WTC11 (cell line): ENCODE measurements at regions not wholly inside any gene's neighbourhood (a gene's known extent, or its start where the extent isn't known, plus 50 kb on each side); places are given as distances from the start of the nearest gene placed in this dataset.

Experiments
- ATAC-seq: fragments of 200-7000 bp; cut with Tn5 transposase; 2 replicates; pipeline ENCODE4 v1.10.0; 2021; ENCODE audit warnings: mild to moderate bottlenecking, moderate library complexity
- CTCF ChIA-PET: fragments of 300-600 bp; sonication (Branson Sonifier 250); formaldehyde crosslinking; loops from one replicate; lab custom pipeline; 2021; ENCODE audit warnings: antibody characterized with exemption; lab: Charles Lee
- POLR2A ChIA-PET: fragments of 350-600 bp; sonication (Branson Sonifier 250); formaldehyde crosslinking; loops from one replicate; lab custom pipeline; 2021; ENCODE audit warnings: antibody characterized with exemption; lab: Charles Lee
- DNase-seq: peaks from one replicate; pipeline ENCODE4 v3.0.0; 2021; ENCODE audit warnings: low spot score
- H3K27ac Mint-ChIP-seq: 2 replicates; pipeline ENCODE4 v1.8.0; 2021; ENCODE audit warnings: mixed read lengths
- H3K27me3 Mint-ChIP-seq: 2 replicates; pipeline ENCODE4 v1.8.0; 2021; ENCODE audit warnings: low read depth, mild to moderate bottlenecking, moderate library complexity, mixed read lengths
- H3K36me3 Mint-ChIP-seq: 2 replicates; pipeline ENCODE4 v1.8.0; 2021; ENCODE audit warnings: mixed read lengths
- H3K4me1 Mint-ChIP-seq: 2 replicates; pipeline ENCODE4 v1.8.0; 2022; ENCODE audit warnings: mixed read lengths
- H3K4me3 Mint-ChIP-seq: 2 replicates; pipeline ENCODE4 v1.8.0; 2021; ENCODE audit warnings: mild to moderate bottlenecking, moderate library complexity, mixed read lengths
- H3K9me3 Mint-ChIP-seq: 2 replicates; pipeline ENCODE4 v1.8.0; 2021; ENCODE audit warnings: mixed read lengths
- ATF6 ChIP-seq: sonication (generic); formaldehyde crosslinking; IDR thresholded peaks from 2 replicates; pipeline ENCODE4 v1.8.1; 2023; ENCODE audit warnings: mild to moderate bottlenecking, missing genetic modification reagents
- CBFB ChIP-seq: sonication (generic); formaldehyde crosslinking; IDR thresholded peaks from 2 replicates; pipeline ENCODE4 v1.8.1; 2022; ENCODE audit warnings: mild to moderate bottlenecking, low read depth, missing genetic modification reagents
- CTCF ChIP-seq: fragments of 200-600 bp; IDR thresholded peaks from 2 replicates; pipeline ENCODE4 v1.8.0; 2022; ENCODE audit warnings: antibody characterized with exemption
- ELF4 ChIP-seq: sonication (generic); formaldehyde crosslinking; IDR thresholded peaks from 2 replicates; pipeline ENCODE4 v1.8.1; 2022; ENCODE audit warnings: low read depth, mild to moderate bottlenecking, moderate library complexity, missing genetic modification reagents
- ERG ChIP-seq: fragments of 250-450 bp; sonication (Bioruptor Pico); IDR thresholded peaks from 2 replicates; pipeline ENCODE4 v1.8.0; 2021; ENCODE audit warnings: mild to moderate bottlenecking
- ETV6 ChIP-seq: sonication (generic); formaldehyde crosslinking; IDR thresholded peaks from 2 replicates; pipeline ENCODE4 v1.8.1; 2022; ENCODE audit warnings: mild to moderate bottlenecking, missing genetic modification reagents
- FOXJ3 ChIP-seq: sonication (generic); formaldehyde crosslinking; IDR thresholded peaks from 2 replicates; pipeline ENCODE4 v1.9.0; 2021; ENCODE audit warnings: missing genetic modification reagents, mild to moderate bottlenecking, borderline replicate concordance
- FOXP4 ChIP-seq: sonication (generic); formaldehyde crosslinking; IDR thresholded peaks from 2 replicates; pipeline ENCODE4 v1.8.0; 2022; ENCODE audit warnings: mild to moderate bottlenecking, missing genetic modification reagents
- GABPB1 ChIP-seq: sonication (generic); formaldehyde crosslinking; IDR thresholded peaks from 2 replicates; pipeline ENCODE4 v1.8.1; 2023; ENCODE audit warnings: mild to moderate bottlenecking, missing genetic modification reagents
- HMGA2 ChIP-seq: fragments of 250-450 bp; sonication (Bioruptor Pico); IDR thresholded peaks from 2 replicates; pipeline ENCODE4 v1.4.0; 2021; ENCODE audit warnings: mild to moderate bottlenecking, moderate library complexity
- JAZF1 ChIP-seq: fragments of 250-450 bp; sonication (Bioruptor Pico); IDR thresholded peaks from 2 replicates; pipeline ENCODE4 v1.9.0; 2021; ENCODE audit warnings: moderate library complexity, mild to moderate bottlenecking, inconsistent platforms
- NFATC4 ChIP-seq: fragments of 250-450 bp; sonication (Bioruptor Pico); IDR thresholded peaks from 2 replicates; pipeline ENCODE4 v1.9.0; 2021; ENCODE audit warnings: mild to moderate bottlenecking
- NR1H2 ChIP-seq: sonication (generic); formaldehyde crosslinking; IDR thresholded peaks from 2 replicates; pipeline ENCODE4 v1.9.0; 2021; ENCODE audit warnings: mild to moderate bottlenecking, moderate library complexity, missing genetic modification reagents
- OVOL2 ChIP-seq: fragments of 250-450 bp; sonication (Bioruptor Pico); IDR thresholded peaks from 2 replicates; pipeline ENCODE4 v1.9.0; 2021; ENCODE audit warnings: mild to moderate bottlenecking, borderline replicate concordance
- SOX15 ChIP-seq: fragments of 250-450 bp; sonication (Bioruptor Pico); IDR thresholded peaks from 2 replicates; pipeline ENCODE4 v1.9.0; 2021; ENCODE audit warnings: mild to moderate bottlenecking
- STAT6 ChIP-seq: sonication (generic); formaldehyde crosslinking; conservative IDR thresholded peaks from 2 replicates; pipeline ENCODE4 v1.8.1; 2023; ENCODE audit warnings: mild to moderate bottlenecking, low read depth, missing genetic modification reagents, moderate library complexity
- ZNF512 ChIP-seq: sonication (generic); formaldehyde crosslinking; IDR thresholded peaks from 2 replicates; pipeline ENCODE4 v1.8.1; 2022; ENCODE audit warnings: missing genetic modification reagents, borderline replicate concordance
- ZNF532 ChIP-seq: fragments of 250-450 bp; sonication (Bioruptor Pico); IDR thresholded peaks from 2 replicates; pipeline ENCODE4 v1.9.0; 2021; ENCODE audit warnings: mild to moderate bottlenecking, borderline replicate concordance

GRCh38 chr4:66284991-66285451, 614.7 kb upstream of the EPHA5 start (continued):
- TF ChIP-seq CBFB (CRISPR knock-in tag) (no peak), ATF6 (CRISPR knock-in tag) (no peak), GABPB1 (no peak), CTCF (no peak), FOXP4 (CRISPR knock-in tag) (no peak), ZNF512 (CRISPR knock-in tag) (no peak), ETV6 (CRISPR knock-in tag) (no peak), HMGA2 (CRISPR knock-in tag) (no peak)

GRCh38 chr4:66279084-66279483, 608.8 kb upstream of the EPHA5 start:
- ChIA-PET POLR2A (no interaction called here), CTCF (no interaction called here)
- no peak overlapping the region for H3K4me3 Mint-ChIP-seq
- no peak overlapping the region for H3K27ac Mint-ChIP-seq
- TF ChIP-seq ERG (CRISPR knock-in tag) (no peak), SOX15 (CRISPR knock-in tag) (no peak), OVOL2 (no peak), JAZF1 (CRISPR knock-in tag) (no peak), NR1H2 (CRISPR knock-in tag) (no peak), FOXJ3 (CRISPR knock-in tag) (no peak), HMGA2 (CRISPR knock-in tag) (no peak), STAT6 (CRISPR knock-in tag) (no peak), ZNF532 (CRISPR knock-in tag) (no peak), NFATC4 (CRISPR knock-in tag) (no peak), GABPB1 (no peak), ELF4 (CRISPR knock-in tag) (no peak)
- ATAC-seq (no peak), DNase-seq (no peak)
- no peaks in the 10 kb centered on the region for H3K4me1 Mint-ChIP-seq
- H3K9me3 Mint-ChIP-seq: peaks cover 4% of the 10 kb centered on the region; the same call in 1 of the 2 replicates
- H3K36me3 Mint-ChIP-seq: no peaks in the 10 kb centered on the region
- H3K27me3 Mint-ChIP-seq: no peaks in the 10 kb centered on the region
